HG03432 (cell line): ENCODE measurements at regions not wholly inside any gene's neighbourhood (a gene's known extent, or its start where the extent isn't known, plus 50 kb on each side); places are given as distances from the start of the nearest gene placed in this dataset.
"Not testable (repeated sequence)": the region's sequence is repeated elsewhere in the genome, so short reads cannot be mapped to it uniquely, and the experiment has no call there.

Experiments used
- ATAC-seq: cut with Tn5 transposase; IDR thresholded peaks from one replicate; pipeline ENCODE4 v1.9.1; 2021; ENCODE audit warnings: mild to moderate bottlenecking, moderate library complexity; ENCODE audit not compliant: unreplicated experiment

DNA sequence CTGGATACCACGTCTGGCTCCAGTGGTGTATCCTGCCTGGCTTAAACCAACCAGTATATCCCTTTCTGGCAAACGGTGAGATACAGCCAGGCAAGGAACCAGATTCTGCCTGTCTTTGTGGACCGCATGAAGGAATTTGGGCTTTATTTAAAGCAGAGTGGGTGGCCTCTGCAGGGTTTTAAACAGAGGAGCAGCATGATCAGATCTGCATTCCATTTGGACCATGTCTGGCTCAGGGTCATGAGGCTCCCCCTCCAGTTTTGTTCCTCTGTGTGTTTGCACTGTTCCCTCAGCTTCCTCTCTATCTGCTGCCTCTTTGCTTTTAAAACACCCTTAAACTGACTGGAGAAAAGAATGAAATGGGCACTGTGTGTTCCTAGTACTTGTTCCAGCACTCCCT lies 195.0 kb downstream of the GIPC2 start:
- ATAC-seq, result no peak

DNA sequence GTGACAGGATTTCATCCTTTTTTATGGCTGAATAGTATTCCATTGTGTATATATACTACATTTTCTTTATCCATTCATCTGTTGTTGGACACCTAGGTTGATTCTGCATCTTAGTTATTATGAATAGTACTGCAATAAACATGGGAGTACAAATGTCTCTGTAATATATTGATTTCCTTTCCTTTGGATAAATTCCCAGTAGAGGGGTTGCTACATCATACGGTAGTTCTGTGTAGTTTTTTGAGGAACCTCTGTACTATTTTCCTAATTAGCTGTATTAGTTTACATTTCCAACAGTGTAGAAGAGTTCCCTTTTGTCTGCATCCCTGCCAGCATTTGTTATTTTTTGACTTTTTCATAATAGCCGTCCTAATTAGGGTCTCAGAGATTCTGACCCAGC lies 201.3 kb downstream of the GIPC2 start:
- no peak for ATAC-seq

DNA sequence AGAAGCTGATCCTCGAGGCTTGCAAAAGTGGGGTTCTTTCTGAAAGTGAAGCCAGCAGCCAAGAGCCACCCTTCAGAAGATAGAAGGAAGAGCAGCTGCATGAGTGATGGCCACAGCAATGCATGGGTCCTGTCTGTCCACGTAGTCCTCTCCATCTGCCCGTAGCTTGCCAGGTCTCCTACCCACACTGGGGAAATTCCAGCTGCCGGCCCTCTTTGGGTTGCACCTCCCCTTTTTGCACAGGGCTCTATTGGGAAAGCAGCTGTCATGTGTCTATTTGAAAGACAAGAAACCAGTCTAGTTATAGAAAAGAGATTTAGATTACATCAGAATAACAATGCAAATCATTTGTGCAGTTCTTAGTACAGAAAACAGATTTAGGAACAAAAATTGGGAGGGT lies 204.4 kb downstream of the GIPC2 start:
- no peak for ATAC-seq

DNA sequence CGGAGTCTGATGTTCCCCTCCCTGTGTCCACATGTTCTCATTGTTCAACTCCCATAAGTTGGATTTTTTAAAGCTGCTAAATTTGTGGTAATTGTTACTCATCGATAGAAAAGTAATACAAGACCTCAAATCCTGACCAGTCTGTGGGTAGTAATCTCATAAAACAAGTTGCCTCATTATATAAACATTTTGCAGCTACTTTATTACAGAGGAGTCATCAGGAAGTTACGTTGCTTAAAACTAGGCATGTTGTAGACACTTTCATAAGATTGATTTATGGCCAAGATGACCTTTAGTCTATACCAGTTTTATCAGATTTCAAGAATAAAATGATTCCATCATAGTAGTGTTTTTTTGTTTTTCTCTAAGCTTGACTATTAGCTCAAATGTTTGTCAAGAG lies 208.8 kb downstream of the GIPC2 start:
- ATAC-seq, result no peak

DNA sequence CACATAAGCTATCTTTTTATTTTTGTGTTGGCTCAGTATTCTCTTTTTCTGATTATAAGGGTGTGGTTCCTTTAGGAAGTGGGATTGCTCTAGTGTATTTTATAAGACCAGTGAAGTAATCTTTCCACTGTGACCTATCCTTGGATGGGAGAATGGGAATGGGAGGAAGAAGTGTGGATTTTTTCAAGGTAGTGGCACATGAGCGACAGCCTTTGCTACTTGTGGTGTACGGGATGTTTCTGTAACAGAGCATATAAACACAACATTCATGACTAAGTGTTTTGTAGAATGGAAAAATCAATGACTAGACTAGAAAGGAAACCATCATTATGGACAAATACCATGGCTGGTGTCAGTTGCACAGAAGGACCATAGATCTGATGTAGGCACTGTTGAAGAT lies 209.6 kb downstream of the GIPC2 start:
- no peak for ATAC-seq

DNA sequence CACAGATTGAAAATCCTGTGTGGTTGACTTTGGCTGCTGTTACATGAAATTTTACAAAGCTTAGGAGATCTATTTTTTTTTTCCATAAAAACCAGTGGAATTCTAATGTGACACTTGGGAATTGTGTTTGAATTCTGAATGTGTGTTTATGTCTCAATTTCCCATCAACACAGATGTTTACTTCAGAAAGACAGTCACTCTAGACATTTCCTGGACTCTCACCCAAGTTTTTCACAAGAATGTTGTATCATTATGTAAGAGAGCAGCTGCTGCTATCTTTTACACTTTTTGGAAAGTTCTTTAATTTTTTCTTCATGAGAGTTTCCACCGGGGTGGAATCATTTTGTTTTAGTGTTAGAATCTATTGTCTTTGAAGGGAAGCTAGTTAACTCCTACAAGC lies 210.1 kb downstream of the GIPC2 start:
- no peak for ATAC-seq

DNA sequence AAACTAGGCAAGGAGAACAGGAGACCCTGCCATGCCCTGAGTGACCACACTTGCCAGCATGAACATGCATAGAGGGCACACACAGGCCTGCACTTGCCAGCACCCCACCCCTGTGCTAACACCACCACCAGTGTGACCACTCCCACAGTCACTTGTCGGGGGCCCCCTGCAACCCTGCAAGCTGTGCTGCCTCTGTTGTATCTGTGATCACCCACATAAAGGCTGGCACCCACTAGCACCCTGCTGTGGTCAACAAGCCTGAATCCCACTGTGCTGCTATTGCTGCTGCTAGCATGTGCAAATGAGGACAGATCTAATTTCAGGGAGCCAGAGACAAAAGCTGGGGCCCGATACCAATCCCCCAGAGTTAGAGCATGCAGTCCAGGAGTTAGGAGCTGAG lies 217.7 kb downstream of the GIPC2 start:
- no peak for ATAC-seq

DNA sequence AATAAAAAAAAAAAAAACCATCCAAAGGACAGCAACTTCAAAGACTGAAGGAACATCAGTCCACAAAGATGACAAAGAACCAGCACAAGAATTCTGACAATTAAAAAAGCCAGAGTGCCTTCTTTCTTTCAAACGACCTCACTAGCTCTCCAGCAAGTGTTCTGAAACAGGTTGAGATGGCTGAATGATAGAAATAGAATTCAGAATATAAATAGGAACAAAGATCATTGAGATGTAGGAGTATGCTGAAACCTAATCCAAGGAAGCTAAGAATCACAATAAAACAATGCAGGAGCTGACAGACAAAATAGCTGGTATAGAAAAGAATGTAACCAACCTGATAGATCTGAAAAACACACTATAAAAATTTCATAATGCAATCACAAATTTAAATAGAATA lies 218.2 kb downstream of the GIPC2 start:
- no peak for ATAC-seq

DNA sequence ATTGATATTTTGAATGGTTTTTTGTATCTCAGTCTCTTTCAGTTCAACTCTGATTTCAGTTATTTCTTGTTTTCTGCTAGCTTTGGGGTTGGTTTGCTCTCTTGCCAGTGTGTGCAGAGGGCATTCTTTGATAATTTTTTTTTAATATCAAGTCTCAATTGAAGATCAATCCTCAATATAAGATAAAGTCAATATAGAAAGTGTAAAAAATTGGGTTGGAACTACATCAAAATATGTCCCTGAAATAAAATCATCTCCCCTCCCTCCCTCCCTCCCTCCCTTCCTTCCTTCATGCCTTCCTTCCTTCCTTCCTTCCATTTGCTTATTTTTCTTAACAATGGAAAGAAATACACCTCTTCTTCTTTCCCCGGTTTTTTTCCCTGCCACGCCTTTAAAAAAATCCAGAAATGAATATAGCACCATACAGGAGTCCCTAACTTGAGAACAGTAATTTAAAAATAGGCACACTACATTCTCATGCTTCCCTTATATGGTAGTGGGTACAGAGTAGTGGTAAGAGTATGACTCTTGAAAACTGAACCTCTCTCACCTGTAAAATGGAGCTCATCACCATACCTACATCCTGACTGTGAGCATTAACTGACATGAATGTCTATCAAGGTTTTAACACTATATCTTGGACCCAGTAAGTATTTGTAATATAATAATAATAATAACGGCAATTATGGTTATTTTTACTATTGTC lies 221.9 kb downstream of the GIPC2 start:
- ATAC-seq, result peak; percentile 44

DNA sequence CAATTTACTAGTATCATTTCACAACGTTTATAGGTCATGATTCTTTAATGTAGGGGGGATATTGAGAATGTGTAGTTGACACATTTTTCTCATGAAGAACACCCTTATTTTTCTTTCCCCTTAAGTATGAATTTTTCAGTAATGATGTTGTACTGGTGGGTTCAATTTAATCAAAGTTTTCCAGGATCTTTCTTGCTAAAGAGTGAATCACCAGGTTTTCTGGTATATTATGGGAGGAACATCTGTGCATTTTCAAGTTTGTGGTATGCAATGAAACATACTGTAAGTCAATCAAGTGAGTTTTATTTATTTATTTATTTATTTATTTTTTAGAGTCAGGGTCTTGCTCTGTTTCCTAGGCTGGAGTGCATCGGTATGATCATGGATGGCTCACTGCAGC lies 221.2 kb upstream of the PTGFR start:
- no peak for ATAC-seq

DNA sequence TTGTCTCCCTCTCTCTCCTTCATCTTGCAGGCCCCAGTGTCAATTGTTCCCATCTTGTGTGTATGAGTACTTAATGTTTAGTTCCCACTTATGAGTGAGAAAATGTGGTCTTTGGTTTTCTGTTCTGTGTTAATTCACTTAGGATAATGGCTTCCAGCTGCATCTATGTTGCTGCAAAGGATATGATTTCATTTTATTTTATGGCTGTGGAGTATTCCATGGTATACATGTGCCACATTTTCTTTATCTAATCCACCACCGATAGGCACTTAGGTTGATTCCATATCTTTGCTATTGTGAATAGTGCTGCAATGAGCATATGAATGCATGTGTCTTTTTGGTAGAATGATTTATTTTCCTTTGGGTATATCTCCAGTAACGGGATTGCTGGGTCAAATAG lies 219.4 kb upstream of the PTGFR start:
- ATAC-seq, result not testable (repeated sequence)

DNA sequence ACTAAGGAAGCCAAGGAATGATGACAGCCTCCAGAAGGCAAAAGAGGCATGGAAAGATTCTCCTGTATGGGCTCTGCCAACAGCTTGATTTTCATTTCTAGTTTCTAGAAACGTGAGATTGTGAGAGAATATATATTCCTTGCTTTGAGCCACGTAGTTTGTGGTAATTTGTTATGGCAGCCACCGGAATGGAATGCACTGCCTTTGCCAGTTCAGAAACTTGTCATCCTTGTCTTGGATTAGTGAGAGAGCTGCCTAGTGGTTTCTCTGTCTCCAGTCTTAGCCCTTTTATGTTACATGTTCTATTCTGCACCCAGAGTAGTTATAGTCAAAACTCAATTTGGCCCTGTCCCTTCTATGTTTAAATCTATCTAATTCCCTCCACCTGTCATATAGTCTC lies 216.0 kb upstream of the PTGFR start:
- no peak for ATAC-seq

DNA sequence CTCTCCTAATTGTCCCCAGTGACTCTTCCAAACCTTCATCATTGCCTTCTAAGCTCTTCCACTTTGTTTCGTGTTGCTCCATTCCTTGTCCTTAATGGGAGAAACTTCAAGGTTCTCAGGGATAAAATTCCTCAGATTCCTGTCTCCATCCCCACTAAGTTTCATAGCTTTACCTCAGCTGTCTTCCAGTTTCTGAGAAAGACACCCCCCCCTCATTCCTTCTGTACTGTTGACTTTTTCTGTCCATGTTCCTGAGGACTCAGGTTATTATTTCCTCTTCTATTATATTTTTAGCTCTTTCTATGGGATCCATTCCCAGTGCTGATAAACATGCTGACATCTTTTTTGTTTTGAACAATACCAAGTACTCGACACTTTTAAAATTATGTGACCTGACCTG lies 215.3 kb upstream of the PTGFR start:
- no peak for ATAC-seq

DNA sequence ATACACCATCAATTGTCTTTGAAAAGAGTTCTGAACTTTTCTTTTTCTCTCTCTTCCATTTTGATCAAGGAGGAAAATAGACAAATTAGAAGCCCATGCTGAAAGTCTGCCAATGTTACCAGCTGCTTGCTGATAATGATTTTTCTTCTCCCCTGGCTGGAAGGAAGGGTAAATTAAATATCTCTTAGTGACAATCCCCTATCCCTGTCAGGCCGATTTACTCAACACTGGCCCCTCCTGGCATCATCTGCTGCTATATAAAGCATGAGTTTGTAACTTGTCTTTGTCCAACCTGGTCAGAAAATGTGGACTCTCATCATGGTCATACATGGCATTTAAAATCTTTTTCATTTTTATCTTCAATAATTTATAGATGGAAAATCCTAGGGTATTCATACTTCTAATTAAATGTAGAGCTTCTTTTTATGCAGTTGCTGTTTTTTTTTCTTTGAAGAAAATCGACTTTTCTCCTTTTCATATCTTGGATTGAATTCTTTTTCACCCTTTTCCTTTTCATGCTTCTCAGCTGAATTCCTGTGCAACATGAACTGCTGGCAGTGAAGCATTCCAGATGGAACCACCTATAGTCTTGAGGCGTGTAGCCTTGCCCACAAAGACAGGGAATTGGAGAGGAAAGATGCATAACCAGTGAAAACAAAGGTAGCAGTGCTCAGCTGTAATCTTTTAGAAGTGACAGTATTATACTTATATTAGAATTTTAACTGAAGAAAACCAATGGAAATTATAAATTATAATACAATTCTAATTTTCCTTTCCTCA lies 214.7 kb upstream of the PTGFR start:
- no peak for ATAC-seq

DNA sequence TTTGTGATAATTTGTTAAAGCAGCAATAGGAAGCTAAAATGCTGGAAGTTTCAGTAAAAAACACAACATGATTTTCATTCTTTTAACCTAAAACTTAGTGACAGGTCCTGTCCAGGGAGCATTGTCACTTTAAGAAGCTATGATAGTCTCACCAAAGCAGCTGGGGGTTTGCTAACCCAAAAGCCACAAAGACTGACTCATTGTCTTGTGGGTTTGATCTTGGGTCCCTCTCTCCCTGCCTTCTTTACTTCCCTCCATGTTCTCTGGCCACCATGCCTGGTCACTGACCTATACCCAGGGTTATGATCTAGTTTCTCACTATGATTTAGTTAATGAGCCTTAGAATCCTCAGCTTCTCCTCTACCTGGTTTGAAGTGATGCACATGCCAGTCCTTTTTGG lies 213.5 kb upstream of the PTGFR start:
- ATAC-seq, result peak; percentile 85

DNA sequence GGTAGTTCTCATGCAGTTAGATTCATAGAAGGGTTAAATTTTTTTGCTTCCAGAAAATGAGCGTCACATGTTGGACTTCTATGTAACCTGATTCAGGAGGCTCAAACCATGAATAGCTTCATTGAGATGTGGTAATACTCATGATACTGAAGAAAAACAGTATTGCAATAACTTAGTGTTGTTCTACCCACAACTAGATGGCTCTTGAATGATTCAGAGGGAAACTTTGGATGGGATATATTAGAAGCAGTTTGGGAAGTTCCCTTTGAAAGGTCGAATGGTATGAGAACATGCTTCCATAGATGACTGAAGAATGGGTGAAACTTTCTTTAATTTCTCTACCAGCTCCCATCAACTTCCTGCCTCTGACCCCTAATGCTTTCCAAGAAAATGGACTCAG lies 211.7 kb upstream of the PTGFR start:
- ATAC-seq, result no peak

DNA sequence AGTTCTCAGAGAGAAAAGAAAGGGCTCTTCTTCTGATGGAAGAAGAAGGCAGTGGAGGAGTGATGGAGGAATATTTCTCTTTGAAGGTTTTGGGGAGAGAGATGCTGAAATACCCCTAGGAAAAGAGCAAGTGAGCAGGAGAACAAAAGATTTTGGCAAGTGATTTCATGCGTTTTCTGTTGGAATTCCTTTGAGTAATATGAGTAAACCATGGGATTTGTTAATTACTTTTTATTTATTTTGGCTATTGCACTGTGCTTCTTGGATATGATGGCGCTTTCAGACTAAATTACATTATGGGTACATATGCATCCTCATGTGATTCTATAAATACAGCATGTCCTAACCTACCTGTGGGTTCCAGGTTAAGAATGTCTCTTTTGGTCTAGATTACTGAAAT lies 210.1 kb upstream of the PTGFR start:
- ATAC-seq, result no peak

DNA sequence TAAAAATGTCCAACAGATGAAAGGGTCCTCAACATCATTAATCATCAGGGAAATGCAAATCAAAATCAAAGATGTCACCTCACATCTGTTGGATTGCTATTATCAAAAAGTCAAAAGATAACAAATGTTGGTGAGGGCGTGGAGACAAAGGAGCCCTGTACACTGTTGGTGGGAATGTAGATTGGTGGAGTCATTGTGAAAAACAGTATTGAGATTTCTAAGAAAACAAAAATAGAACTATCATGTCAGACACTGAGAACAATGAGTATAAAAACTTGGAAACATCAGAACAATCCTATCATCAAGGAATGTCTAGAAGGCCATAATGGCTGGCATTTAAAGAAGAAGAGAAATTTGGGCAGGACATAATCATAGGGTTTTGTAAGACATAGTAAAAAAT lies 209.2 kb upstream of the PTGFR start:
- ATAC-seq, result peak; percentile 48

DNA sequence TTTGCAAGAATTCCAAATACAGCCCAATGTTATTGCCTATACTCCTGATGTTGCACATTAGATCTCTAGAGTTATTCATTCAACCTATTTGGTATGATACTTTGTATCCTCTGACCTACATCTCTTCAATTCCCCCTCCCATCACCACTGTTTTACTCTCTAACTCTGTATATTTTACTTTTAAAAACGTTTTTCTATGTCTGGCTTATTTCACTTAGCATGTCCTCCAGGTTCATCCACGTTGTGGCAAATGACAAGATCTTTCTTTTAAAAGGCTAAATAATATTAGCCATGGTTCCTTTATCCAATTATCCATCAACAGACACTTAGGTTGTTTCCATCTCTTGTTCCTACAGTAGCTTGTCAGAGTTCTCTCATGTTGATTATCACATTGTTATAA lies 207.1 kb upstream of the PTGFR start:
- ATAC-seq, result no peak

DNA sequence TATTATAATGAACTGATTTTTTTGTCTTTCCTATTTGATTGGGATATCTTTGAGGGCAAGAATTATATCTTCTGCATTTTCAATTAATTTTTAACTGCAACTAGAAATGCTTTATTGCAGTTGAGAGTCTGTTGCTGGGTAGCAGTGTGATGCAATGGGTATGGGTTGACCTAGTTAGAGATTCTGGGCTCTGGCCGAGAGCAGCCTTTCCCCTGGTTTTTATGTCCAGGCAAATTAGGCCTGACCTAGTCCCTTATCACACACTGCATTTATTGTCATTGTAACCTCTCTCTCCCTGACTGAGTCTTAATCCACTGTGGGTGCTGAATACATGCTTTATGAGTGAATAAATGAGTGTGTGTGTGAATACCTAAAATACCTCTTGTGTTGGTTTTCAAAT lies 206.4 kb upstream of the PTGFR start:
- no peak for ATAC-seq

DNA sequence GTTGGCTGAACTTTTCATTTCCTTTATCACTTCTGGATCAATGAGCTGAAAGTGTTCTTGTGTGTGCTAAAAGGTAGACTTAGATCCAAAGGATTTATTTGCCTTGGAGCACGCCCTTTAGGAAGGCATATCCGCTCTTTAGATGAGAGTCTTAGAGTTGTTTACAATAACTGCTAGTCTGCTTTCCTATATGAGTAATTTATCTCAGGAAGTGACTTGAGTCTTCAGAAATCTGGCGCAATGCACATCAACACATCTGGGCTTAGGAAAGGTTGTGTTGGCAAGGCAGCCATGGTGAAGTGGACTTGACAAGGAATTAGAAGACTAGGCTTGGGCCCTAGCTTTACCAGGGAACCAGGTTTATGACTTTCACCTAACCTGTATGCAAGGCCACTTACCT lies 204.1 kb upstream of the PTGFR start:
- ATAC-seq, result no peak

DNA sequence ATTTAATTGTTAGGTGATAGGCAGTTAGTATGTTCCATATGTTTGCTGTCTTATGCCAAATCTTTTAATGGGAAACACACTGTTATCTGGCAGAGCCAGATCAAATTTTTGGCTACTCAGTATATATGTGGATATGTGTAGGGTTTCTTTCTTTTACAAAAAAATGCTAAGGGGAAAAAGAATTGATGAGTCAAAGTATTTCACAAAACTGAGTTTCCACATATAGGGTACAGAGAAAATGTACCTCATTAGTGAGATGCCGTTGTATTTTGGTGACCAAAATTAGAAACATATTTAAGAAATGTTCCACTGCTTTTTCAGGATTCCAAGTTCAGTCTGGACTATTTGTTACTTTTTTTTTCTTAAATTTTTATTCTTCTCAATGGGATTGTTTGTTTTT lies 201.2 kb upstream of the PTGFR start:
- no peak for ATAC-seq

DNA sequence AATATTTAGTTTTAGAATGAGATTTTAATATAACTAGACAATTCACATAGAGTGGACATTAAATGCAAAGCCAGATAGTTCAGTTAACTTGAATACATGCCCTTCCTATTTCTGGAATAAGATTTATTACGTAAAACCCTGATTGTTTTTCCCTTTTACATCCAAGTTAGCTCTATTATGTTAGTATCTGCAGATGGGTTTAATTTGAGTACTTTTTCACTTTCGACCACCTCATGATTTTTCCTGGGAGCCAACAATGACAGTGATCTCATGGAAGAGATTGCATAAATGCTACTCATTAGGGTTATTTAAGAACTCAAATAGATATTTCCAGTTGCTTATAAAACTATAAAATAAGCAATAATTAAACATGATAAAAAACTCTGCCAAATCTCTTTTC lies 199.4 kb upstream of the PTGFR start:
- no peak for ATAC-seq
